Skeletal muscle tissue (tissue), 3 donors: ENCODE measurements at regions not wholly inside any gene's neighbourhood (a gene's known extent, or its start where the extent isn't known, plus 50 kb on each side); places are given as distances from the start of the nearest gene placed in this dataset.

Experiments used
- H3K27ac ChIP-seq: one replicate; pipeline ENCODE4 v1.7.0; 2013; ENCODE audit warnings: mild to moderate bottlenecking, low read depth, low read length, inconsistent platforms
- H3K27me3 ChIP-seq, 3 donors: one replicate each; pipeline ENCODE4 v1.7.0; 2013; ENCODE audit warnings: low read length in 3 of 3; ENCODE audit not compliant: control insufficient read depth in 3 of 3, insufficient read depth in 3 of 3
- H3K36me3 ChIP-seq, 3 donors: one replicate each; pipeline ENCODE4 v1.7.0; 2013; ENCODE audit warnings: low read length in 3 of 3; ENCODE audit not compliant: control insufficient read depth in 3 of 3, insufficient read depth in 3 of 3
- H3K4me1 ChIP-seq, 3 donors: one replicate each; pipeline ENCODE4 v1.7.0; 2013; ENCODE audit warnings: low read length in 3 of 3, mild to moderate bottlenecking in 3 of 3; ENCODE audit not compliant: control insufficient read depth in 3 of 3, insufficient read depth in 3 of 3
- H3K4me3 ChIP-seq, 3 donors: one replicate each; pipeline ENCODE4 v1.7.0; 2013; ENCODE audit warnings: low read length in 3 of 3
- H3K9ac ChIP-seq, 3 donors: one replicate each; pipeline ENCODE4 v1.7.0; 2013; ENCODE audit warnings: low read length in 3 of 3, mild to moderate bottlenecking in 3 of 3, moderate library complexity in 2 of 3, low read depth in 1 of 3
- H3K9me3 ChIP-seq, 3 donors: one replicate each; pipeline ENCODE4 v1.7.0; 2013; ENCODE audit warnings: low read length in 3 of 3; ENCODE audit not compliant: control insufficient read depth in 3 of 3
- donor health status: Osteomylitis.

DNA sequence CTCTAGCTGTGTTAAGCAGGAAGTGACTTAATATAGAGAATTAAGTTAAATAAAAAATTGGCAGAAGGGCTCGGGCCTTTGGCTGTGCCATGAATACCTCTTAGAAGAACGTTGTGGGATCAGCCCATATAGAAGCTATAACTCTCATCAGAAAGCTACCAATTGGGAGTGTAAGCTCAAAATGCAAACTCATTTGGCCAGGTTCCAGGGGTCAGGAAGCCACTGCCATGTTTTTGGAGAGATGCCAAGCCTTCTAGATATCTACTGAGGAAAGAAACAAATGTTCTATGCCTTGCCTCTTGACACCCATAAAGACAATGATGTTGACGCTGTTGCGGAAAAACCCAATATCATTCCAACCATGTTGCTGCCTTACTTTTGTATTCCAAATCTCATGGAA, 475.2 kb upstream of the TGFBR2 start:
- no peaks in the 10 kb centered on the region for H3K4me1 ChIP-seq
- no peak overlapping the region for H3K4me3 ChIP-seq

GRCh38 chr3:30135190-30135589, 471.2 kb upstream of the TGFBR2 start:
- H3K4me1 ChIP-seq = no peaks in the 10 kb centered on the region
- H3K4me3 ChIP-seq = no peak overlapping the region
- H3K27ac ChIP-seq = no peak overlapping the region
- no peaks in the 10 kb centered on the region for H3K36me3 ChIP-seq
- no peak overlapping the region for H3K9ac ChIP-seq
- no peaks in the 10 kb centered on the region for H3K27me3 ChIP-seq
- no peaks in the 10 kb centered on the region for H3K9me3 ChIP-seq

More for the DNA sequence above, 475.2 kb upstream of the TGFBR2 start:
- Histone ChIP-seq H3K27me3 (no peaks in the 10 kb centered on the region), H3K27ac (no peak overlapping the region), H3K9ac (no peak overlapping the region), H3K36me3 (no peaks in the 10 kb centered on the region), H3K9me3 (no peaks in the 10 kb centered on the region)

GRCh38 chr3:30139283-30139682, 467.1 kb upstream of the TGFBR2 start:
- no peaks in the 10 kb centered on the region for H3K27me3 ChIP-seq
- H3K27ac ChIP-seq = no peak overlapping the region
- H3K4me1 ChIP-seq = no peaks in the 10 kb centered on the region
- no peak overlapping the region for H3K4me3 ChIP-seq
- H3K9me3 ChIP-seq = no peaks in the 10 kb centered on the region
- H3K36me3 ChIP-seq = no peaks in the 10 kb centered on the region
- no peak overlapping the region for H3K9ac ChIP-seq

DNA sequence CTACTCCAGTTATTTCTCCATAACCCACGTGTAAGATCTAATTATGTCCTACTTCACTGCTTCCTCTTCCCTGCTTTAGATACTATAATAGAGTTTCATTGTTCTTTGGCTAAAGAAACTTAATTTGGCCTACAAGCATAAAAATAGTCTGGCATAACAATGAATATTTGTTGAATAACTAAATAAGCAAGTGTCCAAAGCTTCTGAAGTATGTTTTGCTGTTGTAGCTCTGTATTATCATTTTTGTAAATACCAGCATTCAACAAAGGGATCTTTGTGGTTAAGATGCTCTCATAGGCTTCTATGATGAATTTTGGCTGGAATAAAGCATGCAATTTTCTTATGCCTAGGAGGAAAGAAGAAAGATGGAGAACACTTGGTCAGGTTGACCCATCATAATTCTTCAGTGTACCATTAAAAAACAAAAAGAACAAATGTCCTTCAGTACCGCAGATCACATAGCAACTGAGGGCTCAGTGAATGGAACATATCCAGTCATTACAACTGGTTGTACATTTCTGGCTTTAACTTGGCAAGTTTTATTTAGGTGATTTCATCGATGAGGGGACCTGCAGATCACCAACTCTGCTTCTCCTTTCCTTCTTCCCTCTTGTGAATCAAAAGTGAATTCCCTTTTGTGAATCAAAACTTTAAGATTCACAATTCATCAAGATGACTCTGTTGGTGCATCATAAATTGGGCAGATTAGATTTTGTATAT, 465.9 kb upstream of the TGFBR2 start:
- Histone ChIP-seq H3K27me3 (no peaks in the 10 kb centered on the region), H3K36me3 (no peaks in the 10 kb centered on the region), H3K9me3 (no peaks in the 10 kb centered on the region), H3K27ac (no peak overlapping the region), H3K4me3 (no peak overlapping the region), H3K9ac (no peak overlapping the region), H3K4me1 (no peaks in the 10 kb centered on the region)

DNA sequence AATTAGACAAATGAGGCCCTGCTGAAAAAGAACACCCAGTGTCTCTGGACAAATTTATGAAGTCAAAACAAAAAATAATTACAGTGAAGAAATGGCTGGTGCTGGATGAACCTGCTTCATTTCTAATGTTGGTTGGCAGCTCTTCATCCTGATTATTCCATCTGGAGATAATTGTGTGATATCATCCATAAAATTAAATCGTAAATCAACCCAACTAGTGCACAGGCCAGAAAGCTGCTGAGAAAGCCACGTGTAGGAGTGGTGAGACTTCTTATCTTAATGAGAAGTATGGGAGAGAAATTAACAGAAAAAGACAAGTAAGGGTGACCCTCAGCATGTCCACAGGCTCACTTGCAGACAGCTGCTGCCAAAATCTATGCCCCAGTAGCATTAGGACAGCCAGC, 465.2 kb upstream of the TGFBR2 start:
- H3K4me1 ChIP-seq = no peaks in the 10 kb centered on the region
- no peak overlapping the region for H3K4me3 ChIP-seq
- H3K9me3 ChIP-seq = no peaks in the 10 kb centered on the region
- no peaks in the 10 kb centered on the region for H3K27me3 ChIP-seq
- no peak overlapping the region for H3K9ac ChIP-seq
- no peak overlapping the region for H3K27ac ChIP-seq
- no peaks in the 10 kb centered on the region for H3K36me3 ChIP-seq

DNA sequence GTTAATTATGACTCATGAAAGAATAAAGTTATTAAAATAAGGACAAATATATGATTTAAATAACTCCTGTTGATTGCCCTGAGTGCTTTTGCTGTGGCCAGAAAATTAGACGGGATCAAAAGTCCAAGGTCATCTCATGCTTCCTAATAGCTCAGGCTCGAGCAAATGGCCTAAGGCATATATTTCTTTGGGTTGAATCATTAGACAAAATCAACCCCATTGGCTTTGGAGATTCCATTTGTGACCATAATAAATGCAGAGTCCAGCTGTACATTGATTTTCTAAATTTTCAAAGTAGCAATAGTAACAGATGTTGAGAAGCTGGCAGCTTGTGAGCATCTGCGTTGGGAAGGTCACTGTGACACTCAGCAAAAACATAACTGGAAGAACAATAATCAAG, 464.5 kb upstream of the TGFBR2 start:
- no peaks in the 10 kb centered on the region for H3K36me3 ChIP-seq
- H3K4me1 ChIP-seq = no peaks in the 10 kb centered on the region
- H3K4me3 ChIP-seq = no peak overlapping the region
- no peaks in the 10 kb centered on the region for H3K9me3 ChIP-seq
- H3K9ac ChIP-seq = no peak overlapping the region
- H3K27me3 ChIP-seq = no peaks in the 10 kb centered on the region
- no peak overlapping the region for H3K27ac ChIP-seq

DNA sequence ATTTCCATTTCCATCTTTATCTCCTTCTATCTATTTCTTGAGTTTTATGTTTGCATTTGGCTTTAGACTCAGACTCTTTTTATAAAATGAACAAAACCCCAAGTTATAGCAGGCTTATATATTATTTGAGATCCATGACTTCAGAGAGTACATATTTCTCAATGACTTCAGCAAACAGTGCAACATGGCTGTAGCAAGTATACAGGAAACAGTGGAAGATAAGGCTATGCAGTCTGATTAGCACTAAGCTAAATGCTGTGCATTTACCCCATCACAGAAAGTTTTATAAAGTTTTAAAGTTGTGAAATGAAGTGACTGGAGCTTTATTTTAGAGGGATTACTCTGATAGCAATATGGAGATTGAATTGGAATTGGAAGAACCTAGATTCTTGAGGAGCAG, 463.5 kb upstream of the TGFBR2 start:
- Histone ChIP-seq H3K4me1 (no peaks in the 10 kb centered on the region), H3K27ac (no peak overlapping the region), H3K36me3 (no peaks in the 10 kb centered on the region), H3K27me3 (no peaks in the 10 kb centered on the region), H3K4me3 (no peak overlapping the region), H3K9me3 (no peaks in the 10 kb centered on the region), H3K9ac (no peak overlapping the region)

DNA sequence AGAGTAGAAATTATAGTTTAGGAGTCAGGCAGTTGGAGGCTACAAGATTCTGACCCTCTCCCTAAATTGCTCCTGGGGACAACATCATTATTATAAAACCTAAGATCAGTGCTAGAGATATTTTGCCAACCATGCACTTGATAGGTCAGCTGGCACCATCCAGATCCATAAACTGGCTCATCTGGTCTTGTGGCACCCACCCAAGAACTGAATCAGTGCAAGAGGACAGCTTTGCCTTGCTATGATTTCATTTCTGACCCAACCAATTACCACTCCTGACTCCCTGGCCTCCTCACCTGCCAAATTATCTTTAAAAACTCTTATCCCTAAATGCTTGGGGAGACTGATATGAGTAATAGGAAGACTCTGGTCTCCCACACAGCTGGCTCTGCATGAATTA, 461.1 kb upstream of the TGFBR2 start:
- Histone ChIP-seq H3K9ac (no peak overlapping the region), H3K4me3 (no peak overlapping the region), H3K36me3 (no peaks in the 10 kb centered on the region), H3K4me1 (no peaks in the 10 kb centered on the region), H3K27ac (no peak overlapping the region), H3K9me3 (no peaks in the 10 kb centered on the region), H3K27me3 (no peaks in the 10 kb centered on the region)

DNA sequence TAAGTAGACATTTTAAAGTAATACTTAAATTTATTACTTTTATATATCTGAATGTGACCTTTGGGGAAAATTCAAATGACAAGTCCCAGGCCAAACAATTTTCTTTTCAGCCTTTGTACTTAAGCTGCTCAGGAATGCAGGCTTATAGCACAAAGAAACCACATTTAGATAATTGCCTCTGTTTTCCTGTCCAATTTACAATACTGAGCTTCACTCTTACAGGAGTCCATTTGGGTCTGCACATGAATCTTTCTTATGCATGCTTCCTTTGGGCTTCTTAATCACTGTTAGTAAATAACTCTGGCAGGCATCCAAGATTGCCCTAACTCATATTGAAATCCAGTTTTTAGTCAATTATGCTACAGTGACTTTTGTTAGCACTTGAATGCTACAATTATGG, 459.4 kb upstream of the TGFBR2 start:
- no peak overlapping the region for H3K4me3 ChIP-seq
- H3K27me3 ChIP-seq = no peaks in the 10 kb centered on the region
- H3K27ac ChIP-seq = no peak overlapping the region
- H3K9ac ChIP-seq = no peak overlapping the region
- H3K36me3 ChIP-seq = no peaks in the 10 kb centered on the region
- H3K4me1 ChIP-seq = no peaks in the 10 kb centered on the region
- no peaks in the 10 kb centered on the region for H3K9me3 ChIP-seq

DNA sequence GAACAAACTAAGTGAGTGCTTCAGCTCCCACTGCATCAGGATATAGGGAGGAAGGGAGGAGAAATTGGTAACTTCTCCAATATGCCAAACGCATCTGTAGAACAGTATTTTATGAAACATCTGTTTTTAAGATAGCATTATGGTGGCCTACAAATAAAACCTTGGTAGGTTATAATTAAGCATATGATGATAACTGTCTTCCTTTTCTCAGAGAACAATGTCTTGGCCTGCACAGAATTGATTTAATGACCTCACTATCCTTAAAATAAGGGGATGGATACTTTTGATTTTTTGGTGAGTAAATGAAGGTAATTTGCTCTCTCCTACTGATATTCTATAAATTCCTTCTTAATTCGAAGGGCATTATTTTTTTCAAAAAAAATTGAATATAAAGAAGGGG, 451.5 kb upstream of the TGFBR2 start:
- Histone ChIP-seq H3K36me3 (no peaks in the 10 kb centered on the region), H3K27me3 (no peaks in the 10 kb centered on the region), H3K9me3 (no peaks in the 10 kb centered on the region), H3K27ac (no peak overlapping the region), H3K4me3 (no peak overlapping the region), H3K4me1 (peaks cover 0 to 3% (median 0%) of the 10 kb centered on the region in 3 donors), H3K9ac (no peak overlapping the region)
